ENCODE measurements at regions not wholly inside any gene's neighbourhood (a gene's known extent, or its start where the extent isn't known, plus 50 kb on each side); places are given as distances from the start of the nearest gene placed in this dataset.

- Histone ChIP-seq H3K4me1 (ENCODE audit: insufficient read depth, low read length, poor library complexity, severe bottlenecking) (no peaks in the 10 kb centered on the region), H3K36me3 (ENCODE audit: insufficient read depth, low read length) (no peaks in the 10 kb centered on the region), H2AFZ (ENCODE audit: low read length) (no peak overlapping the region), H3K9me2 (replicated peaks; ENCODE audit: low read depth, low read length) (no peaks in the 10 kb centered on the region), H3F3A (ENCODE audit: low read depth) (no peaks in the 10 kb centered on the region), H3K4me2 (ENCODE audit: low read depth, low read length, poor library complexity, severe bottlenecking) (no peak overlapping the region), H3K79me2 (ENCODE audit: insufficient read depth, low read length) (no peaks in the 10 kb centered on the region), H3K9me3 (ENCODE audit: insufficient read depth, low read depth, low read length) (no peaks in the 10 kb centered on the region), H3K9ac (ENCODE audit: low read depth, low read length, poor library complexity, severe bottlenecking) (no peak overlapping the region), H3K4me3 (ENCODE audit: low read length, poor library complexity, severe bottlenecking) (no peak overlapping the region), H3K27me3 (ENCODE audit: insufficient read depth, low read length, poor library complexity, severe bottlenecking) (no peaks in the 10 kb centered on the region), H4K20me1 (ENCODE audit: insufficient read depth, low read length, poor library complexity, severe bottlenecking) (no peaks in the 10 kb centered on the region)
- TF ChIP-seq CTCF (conservative IDR thresholded peaks at IDR 0.05; ENCODE audit: low read length): no peak
- TF ChIP-seq EZH2phosphoT487 (IDR thresholded peaks at IDR 0.05; ENCODE audit: borderline replicate concordance): no peak
Observed at GRCh38 chr5:136769093-136769492, 403.7 kb upstream of the TRPC7 start.

- no peaks in the 10 kb centered on the region for H3K9me2 ChIP-seq (replicated peaks; ENCODE audit: low read depth, low read length)
- no peaks in the 10 kb centered on the region for H3F3A ChIP-seq (ENCODE audit: low read depth)
- no peaks in the 10 kb centered on the region for H3K4me1 ChIP-seq (ENCODE audit: insufficient read depth, low read length, poor library complexity, severe bottlenecking)
Observed at GRCh38 chr5:136768457-136768856, 403.1 kb upstream of the TRPC7 start.

GRCh38 chr5:136766456-136766855 lies 401.1 kb upstream of the TRPC7 start:
- no peak for TF ChIP-seq CTCF (conservative IDR thresholded peaks at IDR 0.05; ENCODE audit: low read length)
- TF ChIP-seq EZH2phosphoT487 (IDR thresholded peaks at IDR 0.05; ENCODE audit: borderline replicate concordance): no peak
- no peaks in the 10 kb centered on the region for H3K9me2 ChIP-seq (replicated peaks; ENCODE audit: low read depth, low read length)

More at GRCh38 chr5:136768457-136768856, 403.1 kb upstream of the TRPC7 start:
- TF ChIP-seq CTCF (conservative IDR thresholded peaks at IDR 0.05; ENCODE audit: low read length) (no peak), EZH2phosphoT487 (IDR thresholded peaks at IDR 0.05; ENCODE audit: borderline replicate concordance) (no peak)
- H2AFZ ChIP-seq (ENCODE audit: low read length): no peak overlapping the region
- no peak overlapping the region for H3K4me2 ChIP-seq (ENCODE audit: low read depth, low read length, poor library complexity, severe bottlenecking)
- H3K36me3 ChIP-seq (ENCODE audit: insufficient read depth, low read length): no peaks in the 10 kb centered on the region
- no peaks in the 10 kb centered on the region for H4K20me1 ChIP-seq (ENCODE audit: insufficient read depth, low read length, poor library complexity, severe bottlenecking)
- no peaks in the 10 kb centered on the region for H3K9me3 ChIP-seq (ENCODE audit: insufficient read depth, low read depth, low read length)
- no peak overlapping the region for H3K9ac ChIP-seq (ENCODE audit: low read depth, low read length, poor library complexity, severe bottlenecking)
- no peaks in the 10 kb centered on the region for H3K79me2 ChIP-seq (ENCODE audit: insufficient read depth, low read length)
- H3K4me3 ChIP-seq (ENCODE audit: low read length, poor library complexity, severe bottlenecking): no peak overlapping the region
- H3K27me3 ChIP-seq (ENCODE audit: insufficient read depth, low read length, poor library complexity, severe bottlenecking): no peaks in the 10 kb centered on the region

More at GRCh38 chr5:136766456-136766855, 401.1 kb upstream of the TRPC7 start:
- Histone ChIP-seq H4K20me1 (ENCODE audit: insufficient read depth, low read length, poor library complexity, severe bottlenecking) (no peaks in the 10 kb centered on the region), H3K36me3 (ENCODE audit: insufficient read depth, low read length) (no peaks in the 10 kb centered on the region), H3K9me3 (ENCODE audit: insufficient read depth, low read depth, low read length) (no peaks in the 10 kb centered on the region), H2AFZ (ENCODE audit: low read length) (no peak overlapping the region), H3K4me2 (ENCODE audit: low read depth, low read length, poor library complexity, severe bottlenecking) (no peak overlapping the region), H3K27me3 (ENCODE audit: insufficient read depth, low read length, poor library complexity, severe bottlenecking) (no peaks in the 10 kb centered on the region), H3K4me3 (ENCODE audit: low read length, poor library complexity, severe bottlenecking) (no peak overlapping the region), H3K9ac (ENCODE audit: low read depth, low read length, poor library complexity, severe bottlenecking) (no peak overlapping the region), H3K79me2 (ENCODE audit: insufficient read depth, low read length) (no peaks in the 10 kb centered on the region), H3F3A (ENCODE audit: low read depth) (no peaks in the 10 kb centered on the region), H3K4me1 (ENCODE audit: insufficient read depth, low read length, poor library complexity, severe bottlenecking) (no peaks in the 10 kb centered on the region)

All from Loucy (cell line).